ENCODE measurements at regions not wholly inside any gene's neighbourhood (a gene's known extent, or its start where the extent isn't known, plus 50 kb on each side); places are given as distances from the start of the nearest gene placed in this dataset.

DNA sequence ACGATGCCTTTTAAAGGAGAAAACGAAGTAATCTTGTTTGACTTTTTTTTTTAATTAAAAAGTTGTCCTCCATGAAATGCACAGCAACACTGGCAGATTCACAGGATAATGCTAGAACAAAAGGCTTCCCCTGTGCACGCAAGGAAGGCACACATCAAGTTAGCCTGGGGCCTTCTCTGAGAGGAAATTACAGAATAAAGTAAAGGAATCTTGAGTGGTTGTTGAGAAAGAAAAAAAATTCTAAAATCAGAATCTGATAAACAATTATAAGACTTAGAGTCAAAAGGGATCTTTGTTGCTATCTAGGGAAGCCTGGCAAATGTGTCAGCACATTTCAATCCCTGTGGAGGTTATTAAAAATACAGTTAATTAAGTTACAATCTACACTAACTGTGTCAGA lies 946.0 kb downstream of the IGSF11 start:
- Mint-ChIP-seq H3K9me3 (peaks cover 52% of the 10 kb centered on the region), H3K27ac (no peak overlapping the region), H3K4me1 (ENCODE audit: low read depth) (no peaks in the 10 kb centered on the region), H3K4me3 (no peak overlapping the region), H3K36me3 (ENCODE audit: low read depth) (no peaks in the 10 kb centered on the region; the same call in 1 of the 2 replicates), H3K27me3 (ENCODE audit: insufficient read depth) (no peaks in the 10 kb centered on the region)
- DNase-seq: no peak
- TF ChIP-seq CTCF (IDR thresholded peaks at IDR 0.05): no peak

- H3K9me3 Mint-ChIP-seq: peaks cover 57% of the 10 kb centered on the region
- DNase-seq: no peak
Measured at GRCh38 chr3:118089563-118089962, 945.1 kb downstream of the IGSF11 start.

DNA sequence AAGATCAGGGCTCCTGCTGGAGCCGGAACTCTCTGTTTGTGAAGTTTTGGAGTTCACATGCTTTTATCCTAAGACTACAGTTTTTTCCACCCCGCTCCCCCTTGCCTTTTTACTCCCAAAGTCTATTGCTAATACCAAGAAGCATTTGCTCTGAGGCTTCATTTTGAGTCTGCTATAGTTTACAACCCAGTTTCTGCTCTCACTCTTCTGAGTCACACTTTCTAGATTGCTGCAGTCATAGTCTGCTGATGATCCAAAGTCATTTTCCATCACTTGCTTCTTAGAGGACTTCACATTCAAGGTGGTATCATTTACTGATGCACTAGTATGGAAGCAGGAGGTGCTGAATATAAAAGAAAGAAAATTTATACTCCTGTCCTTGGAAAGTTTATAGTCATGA lies 937.4 kb downstream of the IGSF11 start:
- no peaks in the 10 kb centered on the region for H3K4me1 Mint-ChIP-seq (ENCODE audit: low read depth)
- no peak for DNase-seq
- no peak overlapping the region for H3K4me3 Mint-ChIP-seq
- H3K9me3 Mint-ChIP-seq: peaks cover 55% of the 10 kb centered on the region
- peaks cover 1% of the 10 kb centered on the region; the same call in 1 of the 2 replicates for H3K27me3 Mint-ChIP-seq (ENCODE audit: insufficient read depth)
- no peak overlapping the region for H3K27ac Mint-ChIP-seq
- H3K36me3 Mint-ChIP-seq (ENCODE audit: low read depth): no peaks in the 10 kb centered on the region; the same call in 1 of the 2 replicates
- no peak for TF ChIP-seq CTCF (IDR thresholded peaks at IDR 0.05)

More at GRCh38 chr3:118089563-118089962, 945.1 kb downstream of the IGSF11 start:
- Mint-ChIP-seq H3K36me3 (ENCODE audit: low read depth) (no peaks in the 10 kb centered on the region; the same call in 1 of the 2 replicates), H3K27me3 (ENCODE audit: insufficient read depth) (no peaks in the 10 kb centered on the region), H3K4me3 (no peak overlapping the region), H3K4me1 (ENCODE audit: low read depth) (no peaks in the 10 kb centered on the region), H3K27ac (no peak overlapping the region)
- TF ChIP-seq CTCF (IDR thresholded peaks at IDR 0.05): no peak

- no peak for TF ChIP-seq CTCF (IDR thresholded peaks at IDR 0.05)
- no peak for DNase-seq
- Mint-ChIP-seq H3K4me1 (ENCODE audit: low read depth) (no peaks in the 10 kb centered on the region), H3K27me3 (ENCODE audit: insufficient read depth) (peaks cover 1% of the 10 kb centered on the region; the same call in 1 of the 2 replicates), H3K9me3 (peaks cover 53% of the 10 kb centered on the region), H3K27ac (no peak overlapping the region), H3K36me3 (ENCODE audit: low read depth) (no peaks in the 10 kb centered on the region; the same call in 1 of the 2 replicates), H3K4me3 (no peak overlapping the region)
Measured at GRCh38 chr3:118097660-118098059, 937.0 kb downstream of the IGSF11 start.

DNA sequence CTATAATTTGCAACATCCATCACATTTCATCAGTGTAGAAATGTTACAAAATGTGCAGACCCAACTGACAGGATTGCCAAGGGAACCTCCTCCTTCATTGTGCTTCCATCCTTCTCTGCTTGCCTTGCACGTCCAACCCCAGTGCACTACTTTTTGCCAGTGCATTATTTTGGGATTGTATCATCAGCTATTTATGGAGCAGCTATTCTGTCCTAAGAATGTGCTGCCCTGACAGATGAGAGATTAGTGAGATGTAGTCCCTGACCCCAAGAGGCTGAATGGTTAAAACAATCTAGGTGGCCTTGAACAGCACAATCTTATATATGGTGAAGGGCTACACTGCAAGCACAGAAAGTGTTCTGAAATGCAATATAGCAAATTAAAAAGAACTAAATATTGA lies 935.8 kb downstream of the IGSF11 start:
- DNase-seq: no peak
- TF ChIP-seq CTCF (IDR thresholded peaks at IDR 0.05): no peak
- Mint-ChIP-seq H3K36me3 (ENCODE audit: low read depth) (no peaks in the 10 kb centered on the region), H3K9me3 (peaks cover 44% of the 10 kb centered on the region), H3K27ac (no peak overlapping the region), H3K4me3 (no peak overlapping the region), H3K27me3 (ENCODE audit: insufficient read depth) (peaks cover 1% of the 10 kb centered on the region; the same call in 1 of the 2 replicates), H3K4me1 (ENCODE audit: low read depth) (no peaks in the 10 kb centered on the region)

DNA sequence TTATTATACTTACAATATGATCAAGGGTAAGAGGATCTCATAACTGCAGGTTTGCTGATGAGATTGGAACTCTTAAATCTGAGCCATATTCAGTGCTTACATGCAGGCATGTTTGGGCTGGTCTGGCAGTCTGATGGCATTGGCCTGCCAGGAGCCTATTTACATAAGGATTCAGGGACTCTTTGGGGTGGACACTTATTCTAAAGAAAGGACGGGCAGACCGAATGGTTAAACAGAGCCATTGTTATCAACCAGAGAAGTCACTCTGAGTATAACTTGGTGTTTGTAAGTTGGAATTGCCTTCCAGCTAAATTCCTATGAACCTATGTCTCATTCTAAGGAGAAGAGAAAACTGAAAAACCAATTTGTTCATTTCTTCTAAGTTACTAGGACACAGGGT lies 932.8 kb downstream of the IGSF11 start:
- Mint-ChIP-seq H3K27ac (no peak overlapping the region), H3K4me1 (ENCODE audit: low read depth) (no peaks in the 10 kb centered on the region), H3K4me3 (no peak overlapping the region), H3K36me3 (ENCODE audit: low read depth) (no peaks in the 10 kb centered on the region), H3K9me3 (peaks cover 32% of the 10 kb centered on the region), H3K27me3 (ENCODE audit: insufficient read depth) (peaks cover 1% of the 10 kb centered on the region; the same call in 1 of the 2 replicates)
- DNase-seq: no peak
- TF ChIP-seq CTCF (IDR thresholded peaks at IDR 0.05): no peak
